Neural cell (in vitro differentiated cells): ENCODE measurements at regions not wholly inside any gene's neighbourhood (a gene's known extent, or its start where the extent isn't known, plus 50 kb on each side); places are given as distances from the start of the nearest gene placed in this dataset.

Source experiments
- CTCF ChIP-seq: fragments of 450-650 bp; IDR thresholded peaks from 2 replicates; pipeline ENCODE4 v1.5.1; 2014; ENCODE audit warnings: antibody characterized with exemption, mild to moderate bottlenecking, moderate library complexity; ENCODE audit not compliant: poor library complexity, severe bottlenecking
- EP300 ChIP-seq: fragments of 450-650 bp; conservative IDR thresholded peaks from 2 replicates; pipeline ENCODE4 v1.6.1; 2014; ENCODE audit warnings: antibody characterized with exemption, mild to moderate bottlenecking, moderate library complexity; ENCODE audit not compliant: poor library complexity, severe bottlenecking
- EZH2 ChIP-seq: fragments of 200-600, 300-800 bp; shearing (Covaris generic), sonication (generic); IDR thresholded peaks from 2 replicates; pipeline ENCODE4 v1.6.1; 2014; ENCODE audit warnings: antibody characterized with exemption, low read length, borderline replicate concordance, mild to moderate bottlenecking; ENCODE audit not compliant: insufficient read depth, poor library complexity, severe bottlenecking
- POLR2AphosphoS5 ChIP-seq: IDR thresholded peaks from 2 replicates; pipeline ENCODE4 v1.6.1; 2012
- REST ChIP-seq: IDR thresholded peaks from 2 replicates; pipeline ENCODE4 v1.6.1; 2012; ENCODE audit warnings: borderline replicate concordance
- SMC3 ChIP-seq: fragments of 450-650 bp; conservative IDR thresholded peaks from 2 replicates; pipeline ENCODE4 v1.6.1; 2014; ENCODE audit warnings: antibody characterized with exemption, mild to moderate bottlenecking, moderate library complexity; ENCODE audit not compliant: poor library complexity
- TAF1 ChIP-seq: IDR thresholded peaks from 2 replicates; pipeline ENCODE4 v1.6.1; 2012; ENCODE audit warnings: low read depth

DNA sequence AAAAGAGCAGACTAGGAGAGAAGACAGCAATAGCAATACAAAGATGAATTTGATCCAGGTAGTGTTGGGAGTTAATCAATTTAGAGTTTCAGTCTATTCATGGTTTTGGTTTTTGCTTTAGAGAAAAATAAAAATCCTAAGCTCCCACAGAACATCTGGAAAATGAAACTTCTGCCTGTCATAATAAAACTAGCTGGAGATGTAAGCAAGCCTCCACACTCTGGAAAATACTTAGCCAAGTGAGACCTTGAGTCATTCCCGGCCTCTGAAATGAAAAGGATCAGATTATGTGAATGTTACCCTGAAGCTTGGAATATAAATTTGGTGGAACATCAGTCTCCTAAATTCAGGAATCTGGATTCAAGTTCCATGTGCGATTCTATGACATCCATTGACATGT lies 485.6 kb upstream of the SPRED2 start:
- TF ChIP-seq EP300, result no peak
- TF ChIP-seq CTCF, result no peak
- TF ChIP-seq TAF1, result no peak
- no peak for TF ChIP-seq EZH2
- no peak for TF ChIP-seq SMC3
- TF ChIP-seq POLR2AphosphoS5, result no peak
- TF ChIP-seq REST, result no peak
